GM12878 (cell line): ENCODE measurements at regions not wholly inside any gene's neighbourhood (a gene's known extent, or its start where the extent isn't known, plus 50 kb on each side); places are given as distances from the start of the nearest gene placed in this dataset.

Experiments used
- ATAC-seq: fragments of 200-7000 bp; cut with Tn5 transposase; 3 replicates; pipeline ENCODE4 v1.9.1; 2020; ENCODE audit warnings: mild to moderate bottlenecking, moderate library complexity
- BruUV-seq: library from RNA; stranded (reverse); fragments of 400-500 nt; replicated peaks from 2 replicates; lab custom pipeline; 2021; lab: Mats Ljungman, UMichigan
- CTCF ChIA-PET: fragments of 300-600 bp; sonication (Branson Sonifier 250); formaldehyde crosslinking; extraction: SDS; loops from one replicate; lab custom pipeline; 2021; ENCODE audit warnings: inconsistent platforms; lab: Yijun Ruan, JAX
- POLR2A ChIA-PET: fragments of 350-600 bp; formaldehyde crosslinking; extraction: SDS; loops from one replicate; lab custom pipeline; 2021; ENCODE audit warnings: inconsistent platforms; lab: Charles Lee
- RAD21 ChIA-PET: fragments of 300-600 bp; sonication (Branson Sonifier 250); formaldehyde crosslinking; loops from one replicate; lab custom pipeline; 2023; ENCODE audit warnings: antibody characterized with exemption; ENCODE audit not compliant: unreplicated experiment; lab: Charles Lee
- SMC1A ChIA-PET: fragments of 300-600 bp; sonication (Branson Sonifier 250); formaldehyde crosslinking; loops from one replicate; lab custom pipeline; 2023; ENCODE audit not compliant: unreplicated experiment, uncharacterized antibody; lab: Charles Lee
- DNase-seq: peaks from one replicate; pipeline ENCODE4 v3.0.0-alpha.2; 2011; ENCODE audit warnings: low read depth, low spot score
- FAIRE-seq: peaks from 3 replicates; lab custom pipeline; 2011; peaks lifted over from hg19 to GRCh38; lab: Jason Lieb, UNC
- H2AFZ ChIP-seq: 2 replicates; pipeline ENCODE4 v1.6.0; 2011; ENCODE audit warnings: low read depth, low read length, control low read depth; ENCODE audit not compliant: control insufficient read depth
- H3K27ac ChIP-seq: 2 replicates; pipeline ENCODE4 v1.5.1; 2011; ENCODE audit warnings: control low read depth; ENCODE audit not compliant: control insufficient read depth, insufficient read depth
- H3K27me3 ChIP-seq, 2 experiments: replicated peaks in 1 of 2; 2 replicates each; pipeline versions ENCODE4 v1.6.0 to v1.6.1; 2011; ENCODE audit warnings: low read length in 1 of 2; ENCODE audit not compliant: control insufficient read depth in 2 of 2, insufficient read depth in 2 of 2
- H3K36me3 ChIP-seq, 2 experiments: 2 replicates each; pipeline ENCODE4 v1.5.1; 2011; ENCODE audit warnings: low read length in 1 of 2; ENCODE audit not compliant: control insufficient read depth in 2 of 2, insufficient read depth in 2 of 2
- H3K4me1 ChIP-seq: 2 replicates; pipeline ENCODE4 v1.6.1; 2011; ENCODE audit warnings: mild to moderate bottlenecking, low read length, moderate library complexity, mixed read lengths; ENCODE audit not compliant: control insufficient read depth, insufficient read depth
- H3K4me2 ChIP-seq: 2 replicates; pipeline ENCODE4 v1.6.0; 2011; ENCODE audit warnings: control low read depth; ENCODE audit not compliant: control insufficient read depth, insufficient read depth
- H3K4me3 ChIP-seq: fragments of 200-600 bp; sonication (generic); 2 replicates; pipeline ENCODE4 v1.5.1; 2016
- H3K79me2 ChIP-seq: 2 replicates; pipeline ENCODE4 v1.6.0; 2011; ENCODE audit warnings: low read length; ENCODE audit not compliant: control insufficient read depth, insufficient read depth
- H3K9ac ChIP-seq: 2 replicates; pipeline ENCODE4 v1.8.0; 2011; ENCODE audit warnings: low read length, control low read depth, mixed read lengths; ENCODE audit not compliant: control insufficient read depth, insufficient read depth
- H3K9me3 ChIP-seq: replicated peaks from 3 replicates; pipeline ENCODE4 v1.5.1; 2011; ENCODE audit warnings: mild to moderate bottlenecking, low read length; ENCODE audit not compliant: control insufficient read depth, insufficient read depth
- H4K20me1 ChIP-seq: 2 replicates; pipeline ENCODE4 v1.6.0; 2011; ENCODE audit not compliant: control insufficient read depth, insufficient read depth
- CHD1 ChIP-seq: IDR thresholded peaks from 2 replicates; pipeline ENCODE4 v1.6.1; 2012; ENCODE audit warnings: low read depth, low read length, improper control_type of control experiment
- FOXM1 ChIP-seq: IDR thresholded peaks from 2 replicates; pipeline ENCODE4 v1.6.1; 2012; ENCODE audit warnings: low read depth, mild to moderate bottlenecking, inconsistent platforms, low read length, moderate library complexity
- HDAC2 ChIP-seq: fragments of 200-600 bp; sonication (generic); IDR thresholded peaks from 2 replicates; pipeline ENCODE4 v1.6.1; 2017
- HDGF ChIP-seq: fragments of 450-650 bp; IDR thresholded peaks from 2 replicates; pipeline ENCODE4 v1.6.1; 2016; ENCODE audit warnings: antibody characterized with exemption
- NFYA ChIP-seq: IDR thresholded peaks from 2 replicates; pipeline ENCODE4 v1.6.1; 2011; ENCODE audit warnings: low read depth, mild to moderate bottlenecking, low read length, improper control_type of control experiment, borderline replicate concordance
- NR2C2 ChIP-seq: IDR thresholded peaks from 2 replicates; pipeline ENCODE4 v1.6.1; 2011; ENCODE audit warnings: borderline replicate concordance, low read depth; ENCODE audit not compliant: control insufficient read depth, insufficient read length
- NR2F1 ChIP-seq: fragments of 450-650 bp; conservative IDR thresholded peaks from 2 replicates; pipeline ENCODE4 v1.6.1; 2017; ENCODE audit warnings: mild to moderate bottlenecking
- PBX3 ChIP-seq: IDR thresholded peaks from 2 replicates; pipeline ENCODE4 v1.6.1; 2011; ENCODE audit warnings: mild to moderate bottlenecking, low read depth, low read length, moderate library complexity; ENCODE audit not compliant: insufficient replicate concordance
- PKNOX1 ChIP-seq: fragments of 450-650 bp; IDR thresholded peaks from 2 replicates; pipeline ENCODE4 v1.6.1; 2016; ENCODE audit warnings: mild to moderate bottlenecking
- RELA ChIP-seq: fragments of 450-650 bp; IDR thresholded peaks from 2 replicates; pipeline ENCODE4 v1.8.0; 2014; ENCODE audit warnings: borderline replicate concordance; ENCODE audit not compliant: partially characterized antibody
- SPI1 ChIP-seq: IDR thresholded peaks from 2 replicates; pipeline ENCODE4 v1.6.1; 2011; ENCODE audit warnings: low read depth, mild to moderate bottlenecking, low read length, moderate library complexity, borderline replicate concordance; ENCODE audit not compliant: insufficient read depth
- TARDBP ChIP-seq: IDR thresholded peaks from 2 replicates; pipeline ENCODE4 v1.6.1; 2016; ENCODE audit warnings: borderline replicate concordance
- TBL1XR1 ChIP-seq: IDR thresholded peaks from 2 replicates; pipeline ENCODE4 v1.6.1; 2012; ENCODE audit warnings: low read depth, low read length, improper control_type of control experiment
- ZNF24 ChIP-seq: fragments of 450-650 bp; IDR thresholded peaks from 2 replicates; pipeline ENCODE4 v1.6.1; 2017; ENCODE audit warnings: antibody characterized with exemption, mild to moderate bottlenecking
- WGBS: methylation state at CpG from one replicate; pipeline ENCODE4 v1.1.6; 2016; ENCODE audit warnings: low lambda C conversion rate; ENCODE audit not compliant: insufficient replicate concordance, insufficient coverage; ENCODE audit errors: missing lambda C conversion rate; 5-methylcytosine and 5-hydroxymethylcytosine counted together
- in situ Hi-C: fragments of 300-500 bp; cut with MboI; formaldehyde crosslinking; loops from 9 replicates; pipeline ENCODE4 v1.14.3; 2018; ENCODE audit warnings: mixed read lengths
- intact Hi-C: fragments of 100-400 bp; cut with micrococcal nuclease; formaldehyde crosslinking; loops from one replicate; pipeline ENCODE4 v1.14.2; 2022; ENCODE audit not compliant: unreplicated experiment
- TF ChIP-seq, protein P1 (sequence below): fragments of 450-650 bp; IDR thresholded peaks from 2 replicates; pipeline ENCODE4 v1.6.1; 2017; ENCODE audit warnings: low read depth, mild to moderate bottlenecking, moderate library complexity

- Histone ChIP-seq H2AFZ (no peak overlapping the region), H4K20me1 (no peaks in the 10 kb centered on the region), H3K9me3 (no peaks in the 10 kb centered on the region), H3K27ac (no peak overlapping the region), H3K4me1 (no peaks in the 10 kb centered on the region), H3K27me3 (no peaks in the 10 kb centered on the region; a peak in 1 of 4 replicates), H3K9ac (no peak overlapping the region), H3K4me2 (no peak overlapping the region), H3K79me2 (no peaks in the 10 kb centered on the region), H3K4me3 (no peak overlapping the region), H3K36me3 (no peaks in the 10 kb centered on the region)
- ATAC-seq (no peak), FAIRE-seq (no peak), DNase-seq (no peak)
- BruUV-seq: no TSS peak
- POLR2A ChIA-PET: interaction anchor here (0.6 kb wide), 1 partner anchor 764 kb away, joined by 5 read pairs; no protein-coding TSS in a partner anchor
- no peak for TF ChIP-seq HDGF
- no peak for TF ChIP-seq CHD1
- TF ChIP-seq NR2F1: no peak
- no peak for TF ChIP-seq FOXM1
- no peak for TF ChIP-seq RELA
- no peak for TF ChIP-seq PBX3
- TF ChIP-seq TARDBP: no peak
- no peak for TF ChIP-seq HDAC2
- no peak for TF ChIP-seq PKNOX1
- TF ChIP-seq TBL1XR1: no peak
- TF ChIP-seq NFYA: no peak
- no peak for TF ChIP-seq NR2C2
- TF ChIP-seq ZNF24: no peak
- TF ChIP-seq, protein P1, sequence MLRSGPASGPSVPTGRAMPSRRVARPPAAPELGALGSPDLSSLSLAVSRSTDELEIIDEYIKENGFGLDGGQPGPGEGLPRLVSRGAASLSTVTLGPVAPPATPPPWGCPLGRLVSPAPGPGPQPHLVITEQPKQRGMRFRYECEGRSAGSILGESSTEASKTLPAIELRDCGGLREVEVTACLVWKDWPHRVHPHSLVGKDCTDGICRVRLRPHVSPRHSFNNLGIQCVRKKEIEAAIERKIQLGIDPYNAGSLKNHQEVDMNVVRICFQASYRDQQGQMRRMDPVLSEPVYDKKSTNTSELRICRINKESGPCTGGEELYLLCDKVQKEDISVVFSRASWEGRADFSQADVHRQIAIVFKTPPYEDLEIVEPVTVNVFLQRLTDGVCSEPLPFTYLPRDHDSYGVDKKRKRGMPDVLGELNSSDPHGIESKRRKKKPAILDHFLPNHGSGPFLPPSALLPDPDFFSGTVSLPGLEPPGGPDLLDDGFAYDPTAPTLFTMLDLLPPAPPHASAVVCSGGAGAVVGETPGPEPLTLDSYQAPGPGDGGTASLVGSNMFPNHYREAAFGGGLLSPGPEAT: no peak
- no peak for TF ChIP-seq SPI1
- intact Hi-C loops (no loop called here), in situ Hi-C loops (no loop called here)
- 14% methylated on average over 6 of the region's 6 CpGs for WGBS
- CTCF ChIA-PET: no interaction called here
- SMC1A ChIA-PET: no interaction called here
- RAD21 ChIA-PET: no interaction called here
Observed at GRCh38 chr22:27635852-27636251, 165.7 kb downstream of the MN1 start.
